Heart right ventricle (tissue), 16 donors: ENCODE measurements at regions not wholly inside any gene's neighbourhood (a gene's known extent, or its start where the extent isn't known, plus 50 kb on each side); places are given as distances from the start of the nearest gene placed in this dataset.
"Not testable (repeated sequence)": the region's sequence is repeated elsewhere in the genome, so short reads cannot be mapped to it uniquely, and the experiment has no call there.

Source experiments
- ATAC-seq, 8 donors: fragments of 200-7000 bp; cut with Tn5 transposase; one replicate each; pipeline ENCODE4 v1.9.1; 2020; ENCODE audit warnings: mild to moderate bottlenecking in 8 of 8, moderate library complexity in 8 of 8, moderate number of reproducible peaks in 1 of 8
- DNase-seq, 2 donors: peaks; one replicate each; pipeline ENCODE4 v3.0.0-alpha.2; 2020
- H3K27ac ChIP-seq, 10 donors: fragments of 200-600 bp; sonication (generic) in 2 of 10; one replicate each; pipeline versions ENCODE4 v1.5.0 to v1.8.0; 2020 to 2022; ENCODE audit warnings: mild to moderate bottlenecking in 3 of 10
- H3K27me3 ChIP-seq, 7 donors: fragments of 200-600 bp; one replicate each; pipeline ENCODE4 v1.8.0; 2021 to 2022; ENCODE audit warnings: mild to moderate bottlenecking in 2 of 7
- H3K36me3 ChIP-seq, 9 donors: fragments of 200-600 bp; sonication (generic) in 1 of 9; one replicate each; pipeline versions ENCODE4 v1.5.0 to v1.8.0; 2020 to 2022; ENCODE audit warnings: mild to moderate bottlenecking in 2 of 9
- H3K4me1 ChIP-seq, 9 donors: fragments of 200-600 bp; sonication (generic) in 1 of 9; one replicate each; pipeline versions ENCODE4 v1.5.0 to v1.8.0; 2020 to 2022; ENCODE audit warnings: mild to moderate bottlenecking in 4 of 9
- H3K4me3 ChIP-seq, 10 donors: fragments of 200-600 bp; sonication (generic) in 2 of 10; one replicate each; pipeline versions ENCODE4 v1.5.0 to v1.8.0; 2020 to 2022; ENCODE audit warnings: mild to moderate bottlenecking in 7 of 10, moderate library complexity in 2 of 10
- H3K9me3 ChIP-seq, 11 donors: fragments of 200-600 bp in 10 of 11; sonication (generic) in 2 of 11; one replicate each; pipeline versions ENCODE4 v1.5.0 to v1.8.0; 2013 to 2022; ENCODE audit warnings: mild to moderate bottlenecking in 2 of 11, control low read depth in 1 of 11, moderate library complexity in 1 of 11
- WGBS, 2 donors: extraction: QIAGEN DNeasy Blood & Tissue Kit; methylation state at CpG; one replicate each; pipeline ENCODE4 v1.1.7; 2013; ENCODE audit warnings: inconsistent platforms in 1 of 2; 5-methylcytosine and 5-hydroxymethylcytosine counted together
- intact Hi-C, 10 donors: fragments of 100-400 bp; cut with DNase I; formaldehyde crosslinking; loops; one replicate each; pipeline versions ENCODE4 v1.11.1 to v1.14.2; 2022
- TF ChIP-seq, protein P1 (sequence below), 9 donors: fragments of 200-600 bp; sonication (generic) in 2 of 9; IDR thresholded peaks; one replicate each; pipeline versions ENCODE4 v1.5.0 to v1.8.0; 2021 to 2022; ENCODE audit warnings: antibody characterized with exemption in 9 of 9, mild to moderate bottlenecking in 5 of 9, moderate library complexity in 1 of 9
- donor health status: Arrhythmogenic right ventricular cardiomyopathy.
- donor health status: ischemic (EF 13 %, LVEDD 7.1; RV severe dilation, severe dysfunction).
- donor health status: healthy with polysubstance abuse.
- donor health status: DM: no; HTN: yes; CAD: no.
- donor health status: DM: no; HTN: no; CAD: no.
- donor health status: ischemic (EF 25% LVEDD 6.9; RV normal size, moderate dysfunction).
- donor health status: ischemic (EF 25% LVEDD 5.7; RV mildly dilated, moderate dysfunction).
- donor health status: healthy.
- donor health status: DM: yes; HTN: yes; CAD: no.
- donor health status: Ischemic cardiomyopathy.
- donor health status: ischemic (EF 35%, LVEDD 5.7; RV mildly dilated, moderate dysfunction).
- donor health status: nonischemic (EF 11% LVEDD 7.7; RV severe dilation, severe dysfunction).
- donor health status: DM: yes; HTN: yes; CAD: no.
- donor health status: PGD.
- donor health status: ischemic (EF 29% LVEDD 5.4; RV normal size, mild dysfunction).
- donor health status: nonischemic (EF 23%, LVEDD 6.1; RV moderate dilation, normal function).

DNA sequence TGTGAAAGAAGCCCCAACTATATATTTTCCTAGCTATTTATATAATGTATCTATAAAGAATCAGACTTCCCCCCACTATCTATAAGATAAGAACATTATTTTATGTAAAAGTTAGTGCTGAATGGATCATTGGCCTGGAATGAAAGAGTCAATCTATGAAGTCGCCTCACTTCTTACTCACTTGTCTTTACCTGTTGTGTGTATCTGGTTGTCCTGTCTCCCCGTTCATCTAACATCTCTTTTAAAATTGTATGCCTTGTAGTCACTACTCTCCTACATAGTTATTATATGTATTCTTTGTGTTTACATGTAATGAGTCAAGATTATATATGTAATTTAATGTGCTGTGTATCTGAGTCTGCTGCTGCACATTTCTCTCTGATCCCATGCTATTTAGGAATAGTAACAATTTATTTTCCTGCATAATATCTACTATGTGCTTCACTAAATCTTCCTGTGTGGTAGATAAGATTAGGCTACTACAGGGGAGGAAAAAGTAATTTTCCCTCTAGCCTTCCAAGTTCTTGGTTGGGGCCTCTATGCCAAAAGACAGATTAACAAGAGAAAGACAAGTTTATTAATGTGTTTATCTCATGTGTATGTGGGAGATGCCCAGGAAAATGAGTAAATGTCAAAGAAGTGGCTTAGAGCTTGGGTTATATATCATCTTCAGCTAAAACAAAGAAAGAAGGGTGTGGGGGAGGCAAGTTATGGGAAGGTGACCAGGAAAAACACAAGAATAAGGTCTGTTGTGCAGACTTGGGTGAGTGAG is 77.6 kb upstream of the FRMPD4 start:
- TF ChIP-seq, protein P1, sequence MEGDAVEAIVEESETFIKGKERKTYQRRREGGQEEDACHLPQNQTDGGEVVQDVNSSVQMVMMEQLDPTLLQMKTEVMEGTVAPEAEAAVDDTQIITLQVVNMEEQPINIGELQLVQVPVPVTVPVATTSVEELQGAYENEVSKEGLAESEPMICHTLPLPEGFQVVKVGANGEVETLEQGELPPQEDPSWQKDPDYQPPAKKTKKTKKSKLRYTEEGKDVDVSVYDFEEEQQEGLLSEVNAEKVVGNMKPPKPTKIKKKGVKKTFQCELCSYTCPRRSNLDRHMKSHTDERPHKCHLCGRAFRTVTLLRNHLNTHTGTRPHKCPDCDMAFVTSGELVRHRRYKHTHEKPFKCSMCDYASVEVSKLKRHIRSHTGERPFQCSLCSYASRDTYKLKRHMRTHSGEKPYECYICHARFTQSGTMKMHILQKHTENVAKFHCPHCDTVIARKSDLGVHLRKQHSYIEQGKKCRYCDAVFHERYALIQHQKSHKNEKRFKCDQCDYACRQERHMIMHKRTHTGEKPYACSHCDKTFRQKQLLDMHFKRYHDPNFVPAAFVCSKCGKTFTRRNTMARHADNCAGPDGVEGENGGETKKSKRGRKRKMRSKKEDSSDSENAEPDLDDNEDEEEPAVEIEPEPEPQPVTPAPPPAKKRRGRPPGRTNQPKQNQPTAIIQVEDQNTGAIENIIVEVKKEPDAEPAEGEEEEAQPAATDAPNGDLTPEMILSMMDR (IDR thresholded peaks at IDR 0.05), result no peak
- intact Hi-C loops, result no loop called here
- 78 to 92% methylated on average over 2 of the region's 2 CpGs for WGBS, 2 donors

DNA sequence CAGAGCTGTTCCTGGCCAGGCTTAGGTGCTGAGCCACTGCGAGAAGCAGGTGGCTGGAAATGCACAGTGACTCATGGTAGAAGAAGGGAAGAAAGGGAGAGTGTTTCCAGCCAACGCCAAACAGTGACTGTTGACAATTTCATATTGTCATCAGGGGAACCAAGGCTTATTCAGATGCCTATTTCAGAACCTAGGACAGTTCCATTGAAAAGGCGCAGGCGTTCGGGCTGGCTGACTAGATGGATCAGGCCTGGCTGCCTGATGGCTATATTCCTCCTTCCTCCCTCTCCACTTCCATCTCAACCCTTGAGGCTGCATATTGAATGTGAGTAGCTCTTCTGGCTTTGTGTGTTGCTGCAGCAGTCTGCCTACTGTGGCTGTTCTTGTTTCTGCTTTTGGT is 73.0 kb upstream of the FRMPD4 start:
- Histone ChIP-seq H3K4me3 (no peak overlapping the region), H3K27me3 (peaks cover 0 to 4% (median 0%) of the 10 kb centered on the region in 7 donors), H3K36me3 (no peaks in the 10 kb centered on the region), H3K27ac (no peak overlapping the region), H3K4me1 (no peaks in the 10 kb centered on the region), H3K9me3 (no peaks in the 10 kb centered on the region)
- TF ChIP-seq, protein P1 (IDR thresholded peaks at IDR 0.05), result no peak
- DNase-seq, result no peak
- intact Hi-C loops, result no loop called here
- no peak for ATAC-seq
- WGBS, 2 donors, result 22 to 23% methylated on average over 5 of the region's 5 CpGs

More for the DNA sequence above, 77.6 kb upstream of the FRMPD4 start:
- H3K9me3 ChIP-seq, result no peaks in the 10 kb centered on the region
- H3K27me3 ChIP-seq, result no peaks in the 10 kb centered on the region
- H3K4me3 ChIP-seq, result no peak overlapping the region
- ATAC-seq, result no peak
- H3K27ac ChIP-seq, result no peak overlapping the region
- no peaks in the 10 kb centered on the region for H3K4me1 ChIP-seq
- no peak for DNase-seq
- no peaks in the 10 kb centered on the region for H3K36me3 ChIP-seq

DNA sequence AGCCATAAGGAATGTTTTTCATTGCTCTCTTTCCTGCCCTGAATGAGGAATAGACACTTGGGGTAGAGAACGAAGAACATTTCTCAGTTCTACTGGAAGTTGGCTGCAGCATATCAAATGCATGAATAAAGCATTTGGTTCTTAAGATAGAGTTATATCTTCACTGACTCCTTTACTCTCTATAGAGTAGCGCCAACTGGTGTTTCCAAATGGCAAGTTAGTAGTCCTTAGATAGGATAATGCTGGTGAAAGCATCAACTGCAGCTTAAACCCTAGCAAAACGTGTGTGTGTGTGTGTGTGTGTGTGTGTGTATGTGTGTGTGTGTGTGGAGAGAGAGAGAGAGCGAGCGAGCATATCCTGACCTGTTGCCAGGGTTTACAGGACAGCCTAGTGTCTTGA is 62.2 kb upstream of the FRMPD4 start:
- Histone ChIP-seq H3K4me3 (no peak overlapping the region), H3K36me3 (no peaks in the 10 kb centered on the region), H3K9me3 (no peaks in the 10 kb centered on the region), H3K27ac (no peak overlapping the region), H3K4me1 (no peaks in the 10 kb centered on the region), H3K27me3 (peaks cover 0 to 16% (median 0%) of the 10 kb centered on the region in 7 donors)
- DNase-seq (no peak), ATAC-seq (no peak)
- intact Hi-C loops, result loop anchor here in 1 of 10 donors (5.0 kb wide), 1 partner anchor 626 kb away; no protein-coding TSS in a partner anchor
- TF ChIP-seq, protein P1 (IDR thresholded peaks at IDR 0.05), result no peak
- WGBS, 2 donors, result 55 to 57% methylated on average over 5 of the region's 5 CpGs

DNA sequence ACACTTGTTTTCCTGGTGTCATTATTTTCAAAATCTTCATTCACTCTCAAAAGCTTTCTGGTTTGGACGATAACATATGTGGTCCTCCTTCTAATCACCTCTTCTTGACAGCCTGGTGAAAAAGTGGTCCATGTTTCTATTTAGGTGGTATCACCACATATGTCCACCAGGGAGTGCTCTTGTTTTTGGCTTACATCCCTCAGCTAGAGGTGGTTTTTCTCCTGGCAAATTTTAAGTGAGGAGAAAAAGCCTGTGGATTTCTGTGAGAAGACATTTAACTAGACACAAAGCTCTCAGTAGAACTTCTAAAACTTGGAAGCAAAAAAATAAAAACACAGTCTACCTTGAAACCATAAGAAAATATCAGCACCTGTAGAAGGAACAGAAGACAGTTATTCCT is 58.0 kb upstream of the FRMPD4 start:
- Histone ChIP-seq H3K36me3 (no peaks in the 10 kb centered on the region), H3K27me3 (no peaks in the 10 kb centered on the region), H3K9me3 (peaks cover 0 to 10% (median 0%) of the 10 kb centered on the region in 11 donors), H3K4me1 (no peaks in the 10 kb centered on the region), H3K27ac (no peak overlapping the region), H3K4me3 (no peak overlapping the region)
- intact Hi-C loops, result loop anchor here in 5 of 10 donors (5.0 to 10.0 kb wide), 4 partner anchors 487 to 692 kb away; no protein-coding TSS in a partner anchor
- DNase-seq (no peak), ATAC-seq (no peak)
- TF ChIP-seq, protein P1 (IDR thresholded peaks at IDR 0.05), result peak in 8 of 9 donors; percentile 25 to 62 (median 46)
- WGBS, 2 donors, result 0 to 3% methylated on average over 1 of the region's 1 CpG

DNA sequence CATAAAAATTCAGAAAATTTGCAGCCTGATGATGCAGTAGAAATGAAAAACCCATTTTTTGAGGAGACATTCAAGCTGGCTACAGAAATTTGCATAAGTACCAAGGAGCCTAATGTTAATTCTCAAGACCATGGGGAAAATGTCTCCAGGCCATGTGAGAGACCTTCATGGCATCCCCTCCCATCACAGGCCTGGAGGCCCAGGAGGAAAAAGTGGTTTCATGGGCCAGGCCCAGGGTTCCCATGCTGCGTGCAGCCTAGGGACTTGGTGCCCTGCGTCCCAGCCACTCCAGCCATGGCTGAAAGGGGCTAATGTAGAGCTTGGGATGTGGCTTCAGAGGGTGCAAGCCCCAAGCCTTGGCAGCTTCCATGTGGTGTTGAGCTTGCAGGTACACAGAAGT is 55.3 kb upstream of the FRMPD4 start:
- peaks cover 0 to 10% (median 0%) of the 10 kb centered on the region in 11 donors for H3K9me3 ChIP-seq
- not testable (repeated sequence) for ATAC-seq, H3K4me3 ChIP-seq, H3K4me1 ChIP-seq, H3K27ac ChIP-seq, H3K27me3 ChIP-seq, DNase-seq, H3K36me3 ChIP-seq
- intact Hi-C loops, result loop anchor here in 5 of 10 donors (5.0 to 10.0 kb wide), 4 partner anchors 484 to 689 kb away; no protein-coding TSS in a partner anchor
- WGBS, 2 donors, result 92 to 96% methylated on average over 2 of the region's 2 CpGs
